HG03095 (cell line): ENCODE measurements at regions not wholly inside any gene's neighbourhood (a gene's known extent, or its start where the extent isn't known, plus 50 kb on each side); places are given as distances from the start of the nearest gene placed in this dataset.
A peak's percentile ranks its signal among the peaks of the same experiment; 100 is the strongest.

ENCODE experiments used
- ATAC-seq: cut with Tn5 transposase; IDR thresholded peaks from one replicate; pipeline ENCODE4 v1.9.1; 2021; ENCODE audit warnings: moderate library complexity; ENCODE audit not compliant: unreplicated experiment

DNA sequence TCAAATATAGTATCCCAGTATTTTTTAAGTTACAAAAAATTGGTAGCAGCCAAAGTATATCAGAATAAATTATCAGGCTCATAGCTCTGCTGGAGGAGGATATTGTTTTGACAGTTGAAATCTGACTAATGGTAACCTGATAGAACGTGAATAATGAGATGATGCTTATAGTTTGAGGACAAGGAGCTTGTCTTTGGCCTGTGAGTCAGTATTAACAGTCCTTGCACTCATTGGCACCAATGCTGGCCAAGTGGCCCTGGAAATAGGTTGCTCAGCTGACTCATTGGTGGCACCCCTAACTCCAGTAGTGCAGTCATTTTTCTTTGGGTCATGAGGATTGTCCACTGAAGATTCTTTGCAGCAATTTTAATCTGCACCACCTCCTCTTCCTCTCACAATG is 203.3 kb upstream of the JADE1 start:
- no peak for ATAC-seq

DNA sequence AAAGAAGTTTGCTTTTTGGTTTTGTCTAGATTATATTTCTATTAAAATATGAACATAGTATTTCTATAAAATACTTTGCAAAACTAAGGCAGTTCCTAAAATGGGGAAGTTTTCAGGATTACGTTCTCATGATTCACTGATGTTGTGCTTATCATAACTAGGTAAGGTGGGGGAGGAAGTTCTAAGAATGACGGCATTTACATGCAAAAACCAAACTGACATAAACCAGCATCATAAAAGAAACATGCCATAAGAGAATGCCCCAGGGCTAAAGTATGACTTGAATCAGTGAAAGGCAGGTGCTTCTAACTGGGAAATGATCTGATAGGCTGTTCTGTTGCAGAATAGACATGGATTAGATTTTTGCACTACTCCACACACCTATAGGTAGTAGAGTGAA is 204.7 kb upstream of the JADE1 start:
- ATAC-seq, result no peak

DNA sequence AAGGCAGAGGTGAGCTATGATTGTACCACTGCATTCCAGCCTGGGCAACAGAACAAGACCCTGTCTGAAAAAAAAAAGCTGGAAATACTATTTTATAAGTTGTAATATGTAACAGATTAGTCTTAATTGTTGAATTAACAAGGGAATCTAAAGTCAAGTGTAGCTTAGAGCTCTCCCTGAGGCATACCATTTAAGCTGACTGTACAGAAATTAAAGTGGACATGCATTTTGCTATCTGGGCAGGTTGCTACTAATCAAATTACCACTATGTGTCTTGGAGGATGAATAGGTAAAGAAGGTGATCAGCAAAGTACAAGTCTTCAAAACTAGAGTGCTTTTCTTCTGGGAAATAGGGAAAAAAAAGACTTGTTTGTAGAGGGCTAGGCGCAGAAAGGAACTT is 205.3 kb upstream of the JADE1 start:
- no peak for ATAC-seq

DNA sequence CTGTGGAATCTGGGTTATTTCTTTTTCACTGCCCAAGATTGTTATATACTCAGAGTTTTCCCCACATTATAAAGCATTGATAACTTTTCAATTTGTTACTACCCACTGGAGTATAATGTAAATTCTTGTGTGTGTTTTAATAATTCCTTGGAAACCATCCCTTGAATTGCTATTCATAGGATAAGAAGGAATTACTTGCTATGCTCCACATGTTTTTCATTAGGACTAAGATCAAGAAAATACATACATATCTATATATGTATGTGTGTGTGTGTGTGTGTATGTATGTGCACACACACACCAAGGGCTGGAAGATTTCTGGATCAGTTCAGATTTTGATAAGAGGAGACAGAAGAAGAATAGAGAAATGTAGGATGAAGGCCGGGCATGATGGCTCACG is 206.4 kb upstream of the JADE1 start:
- ATAC-seq, result no peak

DNA sequence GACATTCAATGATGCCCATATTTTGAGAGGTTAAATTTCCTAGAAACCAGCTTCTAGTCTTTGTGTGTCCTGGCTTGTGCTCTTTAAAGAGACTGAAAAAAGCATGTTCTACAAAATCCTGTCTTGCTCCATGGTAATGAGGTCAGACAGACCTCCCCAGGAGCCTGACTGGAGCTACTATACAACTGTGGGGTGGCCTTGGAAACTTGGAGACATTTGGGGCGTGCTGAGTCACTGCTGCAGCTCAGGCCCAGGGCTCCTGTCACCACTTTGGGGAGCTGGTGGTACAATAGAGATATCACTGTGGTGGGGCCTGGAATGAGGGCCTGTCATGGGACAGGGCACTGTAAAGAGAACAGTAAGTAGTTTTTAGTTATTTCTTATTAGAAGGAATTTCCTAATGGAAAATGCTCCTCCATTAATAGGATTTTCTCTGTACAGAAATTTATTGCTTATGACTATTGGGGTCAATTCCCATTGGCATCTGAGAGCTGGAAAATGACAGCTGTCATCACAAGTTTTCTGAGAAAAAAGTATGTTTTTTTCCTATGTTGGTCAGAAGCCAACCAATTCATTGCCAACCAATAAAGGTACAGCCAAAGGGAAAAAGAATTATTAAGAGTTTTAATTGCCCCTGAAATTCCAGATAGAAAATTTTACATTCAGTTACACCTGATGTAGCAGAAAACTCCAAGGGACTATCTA is 207.4 kb upstream of the JADE1 start:
- ATAC-seq, result no peak

- ATAC-seq, result no peak
Measured at GRCh38 chr4:128600996-128601871, 208.3 kb upstream of the JADE1 start.

DNA sequence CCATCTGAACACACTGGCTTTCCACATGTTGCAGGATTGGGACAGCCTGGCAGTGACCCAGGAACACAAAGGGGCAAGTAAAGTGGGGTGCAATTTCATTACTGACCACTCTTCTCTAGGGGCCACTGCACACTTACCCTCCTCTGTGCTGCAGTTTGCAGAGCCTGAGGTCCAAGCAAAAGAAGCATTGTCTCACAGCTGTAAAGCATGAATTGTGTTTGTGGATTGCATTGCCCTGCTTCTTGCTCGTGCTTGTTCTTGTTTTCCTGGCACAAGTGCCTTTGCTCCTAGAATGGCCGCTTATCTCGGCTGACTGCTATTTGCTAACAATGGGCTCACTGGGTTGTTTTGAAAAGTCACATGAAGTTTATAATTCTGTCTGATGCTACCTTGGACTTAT is 209.1 kb upstream of the JADE1 start:
- ATAC-seq, result no peak

GRCh38 chr4:128597500-128597899 is 212.0 kb upstream of the JADE1 start:
- no peak for ATAC-seq

GRCh38 chr4:128596853-128597252 is 212.6 kb upstream of the JADE1 start:
- ATAC-seq, result no peak

- no peak for ATAC-seq
Measured at GRCh38 chr4:128596115-128596514, 213.4 kb upstream of the JADE1 start.

GRCh38 chr4:128591482-128591881 is 218.0 kb upstream of the JADE1 start:
- ATAC-seq, result no peak

- no peak for ATAC-seq
Measured at GRCh38 chr4:128590773-128591172, 218.7 kb upstream of the JADE1 start.

- no peak for ATAC-seq
Measured at GRCh38 chr4:128590034-128590740, 219.3 kb upstream of the JADE1 start.

DNA sequence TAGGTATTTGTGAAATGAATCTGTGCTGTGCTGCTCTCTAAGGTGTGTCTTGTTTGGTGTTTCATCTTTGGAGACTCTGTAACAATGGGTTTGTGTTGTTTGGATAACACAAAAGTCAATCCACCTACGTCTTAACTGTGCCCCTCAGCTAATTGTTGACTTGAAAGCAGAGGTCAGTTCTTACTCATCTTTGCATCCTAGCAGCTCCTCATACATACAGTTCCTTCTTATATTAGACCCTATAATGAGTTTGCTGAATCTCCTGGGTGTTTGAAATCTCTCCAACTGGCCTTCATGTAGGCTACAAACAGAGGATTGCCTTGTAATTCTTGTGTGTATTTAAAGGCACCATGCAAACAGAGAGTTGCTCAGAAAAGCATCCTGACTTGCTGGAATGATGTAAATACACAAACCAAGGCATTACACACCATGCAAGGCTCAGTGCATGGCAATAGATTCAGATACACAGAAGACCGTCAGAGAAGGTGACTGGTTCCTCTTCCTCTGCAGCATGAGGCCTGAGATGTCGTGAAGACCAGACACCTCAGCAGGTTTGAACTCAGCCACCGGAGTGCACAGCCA is 220.0 kb upstream of the JADE1 start:
- ATAC-seq, result no peak

- no peak for ATAC-seq
Measured at GRCh38 chr4:128587382-128587781, 222.1 kb upstream of the JADE1 start.

GRCh38 chr4:128583753-128584712 is 225.5 kb upstream of the JADE1 start:
- no peak for ATAC-seq

DNA sequence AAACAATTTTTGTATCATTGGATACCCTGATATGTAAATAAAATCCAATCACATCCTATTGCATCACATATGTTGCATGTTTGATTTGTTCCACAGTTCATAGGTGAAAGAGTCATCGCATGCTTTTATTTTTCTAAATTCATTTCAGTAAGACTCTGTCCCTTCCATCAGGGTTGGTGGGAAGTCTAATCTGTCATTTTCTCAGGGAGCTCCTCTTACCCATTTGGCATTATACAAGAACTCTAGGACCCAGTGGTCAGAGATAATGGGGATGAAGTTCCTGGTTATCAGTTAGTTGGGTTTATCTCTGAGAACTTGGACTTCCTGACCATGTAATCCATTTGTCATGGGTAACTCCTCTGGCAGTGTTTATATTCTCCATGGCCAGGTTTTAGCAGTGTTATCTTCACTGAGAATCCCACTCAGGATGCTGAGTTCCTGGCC is 227.1 kb upstream of the JADE1 start:
- no peak for ATAC-seq

- ATAC-seq, result no peak
Measured at GRCh38 chr4:128579154-128579853, 230.2 kb upstream of the JADE1 start.

DNA sequence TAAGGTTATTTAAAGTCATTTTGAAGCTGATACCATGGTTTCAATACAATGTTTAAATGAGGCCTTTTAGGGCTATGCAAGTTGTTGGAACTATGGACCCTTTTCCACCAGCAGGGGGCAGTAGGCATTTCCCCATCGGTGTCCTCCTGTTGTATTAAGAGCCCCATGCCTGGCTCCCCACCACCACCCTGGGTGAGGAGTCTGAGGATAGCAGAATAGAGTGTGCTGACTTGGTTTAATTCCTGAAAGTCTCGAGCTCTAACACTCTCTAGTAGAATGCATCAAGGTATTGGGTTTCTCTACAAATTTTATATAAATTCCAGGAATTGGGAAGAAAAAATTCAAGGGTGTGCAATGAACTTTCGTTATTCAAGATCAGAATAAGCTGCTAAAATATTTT is 234.8 kb upstream of the JADE1 start:
- peak; percentile 80 for ATAC-seq
